Rectal smooth muscle tissue (tissue), 1 donor: ENCODE measurements at regions not wholly inside any gene's neighbourhood (a gene's known extent, or its start where the extent isn't known, plus 50 kb on each side); places are given as distances from the start of the nearest gene placed in this dataset.

Experiments
- H3K27ac ChIP-seq: one replicate; pipeline ENCODE4 v1.7.0; 2013; ENCODE audit warnings: low read depth, low read length, inconsistent platforms
- H3K27me3 ChIP-seq: one replicate; pipeline ENCODE4 v1.7.0; 2013; ENCODE audit warnings: low read length; ENCODE audit not compliant: control insufficient read depth, insufficient read depth
- H3K36me3 ChIP-seq: one replicate; pipeline ENCODE4 v1.7.0; 2013; ENCODE audit warnings: low read length; ENCODE audit not compliant: control insufficient read depth, insufficient read depth
- H3K4me1 ChIP-seq: one replicate; pipeline ENCODE4 v1.7.0; 2013; ENCODE audit warnings: low read length; ENCODE audit not compliant: control insufficient read depth, insufficient read depth
- H3K4me3 ChIP-seq: one replicate; pipeline ENCODE4 v1.7.0; 2013; ENCODE audit warnings: low read length
- H3K9ac ChIP-seq: one replicate; pipeline ENCODE4 v1.7.0; 2013; ENCODE audit warnings: low read length

- Histone ChIP-seq H3K27me3 (peaks cover 2% of the 10 kb centered on the region), H3K4me1 (no peaks in the 10 kb centered on the region), H3K36me3 (no peaks in the 10 kb centered on the region), H3K27ac (no peak overlapping the region), H3K4me3 (no peak overlapping the region), H3K9ac (no peak overlapping the region)
Observed at GRCh38 chr4:82213485-82214417, 160.0 kb downstream of the HNRNPD start.

- H3K27me3 ChIP-seq, result no peaks in the 10 kb centered on the region
- no peak overlapping the region for H3K4me3 ChIP-seq
- H3K4me1 ChIP-seq, result no peaks in the 10 kb centered on the region
- no peaks in the 10 kb centered on the region for H3K36me3 ChIP-seq
- H3K9ac ChIP-seq, result no peak overlapping the region
- H3K27ac ChIP-seq, result no peak overlapping the region
Observed at GRCh38 chr4:82201805-82202641, 171.8 kb downstream of the HNRNPD start.

DNA sequence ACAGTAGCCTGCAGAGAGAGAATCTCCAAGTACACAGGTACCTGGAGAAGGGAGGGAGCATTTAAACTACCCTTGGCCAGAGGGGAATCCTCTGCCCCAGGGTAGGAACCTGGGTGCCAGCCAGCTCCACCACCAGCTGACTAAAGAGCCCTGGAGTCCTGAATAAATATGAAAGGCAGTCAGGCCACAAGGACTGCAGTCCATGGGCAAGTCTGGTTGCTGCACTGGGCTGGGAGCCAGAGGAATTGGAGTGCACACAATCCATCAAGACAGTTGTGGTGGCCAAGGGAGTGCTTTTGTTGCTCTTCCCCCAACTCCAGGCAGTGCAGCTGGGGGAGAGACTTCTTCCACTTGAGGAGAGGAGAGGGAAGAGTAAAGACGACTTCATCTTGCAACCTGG lies 172.5 kb downstream of the HNRNPD start:
- Histone ChIP-seq H3K27me3 (no peaks in the 10 kb centered on the region), H3K27ac (no peak overlapping the region), H3K36me3 (no peaks in the 10 kb centered on the region), H3K9ac (no peak overlapping the region), H3K4me3 (no peak overlapping the region), H3K4me1 (no peaks in the 10 kb centered on the region)

- H3K4me1 ChIP-seq, result no peaks in the 10 kb centered on the region
- H3K27ac ChIP-seq, result no peak overlapping the region
- no peak overlapping the region for H3K9ac ChIP-seq
- H3K27me3 ChIP-seq, result no peaks in the 10 kb centered on the region
- no peak overlapping the region for H3K4me3 ChIP-seq
- no peaks in the 10 kb centered on the region for H3K36me3 ChIP-seq
Observed at GRCh38 chr4:82200046-82200445, 173.7 kb downstream of the HNRNPD start.

DNA sequence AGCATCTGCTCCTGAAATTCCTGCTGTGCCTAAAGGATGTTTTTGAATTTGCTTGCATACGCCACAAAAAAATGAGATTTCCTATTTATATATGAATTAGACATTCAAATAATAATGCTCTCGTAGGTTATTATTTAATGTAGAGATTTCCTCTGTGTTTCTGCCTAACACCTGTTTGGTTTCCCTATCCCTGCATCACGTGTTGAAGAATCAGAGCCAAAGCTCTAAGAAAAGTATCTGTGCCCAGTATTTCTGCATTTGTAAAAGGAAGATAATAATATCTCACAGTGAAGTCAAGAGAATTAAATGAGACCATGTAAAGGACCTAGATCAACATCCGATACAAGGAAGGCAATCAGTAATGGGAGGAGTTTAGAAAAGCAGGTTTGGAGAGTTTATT lies 179.5 kb downstream of the HNRNPD start:
- no peaks in the 10 kb centered on the region for H3K27me3 ChIP-seq
- H3K4me3 ChIP-seq, result no peak overlapping the region
- H3K4me1 ChIP-seq, result no peaks in the 10 kb centered on the region
- no peaks in the 10 kb centered on the region for H3K36me3 ChIP-seq
- H3K9ac ChIP-seq, result no peak overlapping the region
- no peak overlapping the region for H3K27ac ChIP-seq

- Histone ChIP-seq H3K4me3 (no peak overlapping the region), H3K27ac (no peak overlapping the region), H3K27me3 (no peaks in the 10 kb centered on the region), H3K4me1 (no peaks in the 10 kb centered on the region), H3K9ac (no peak overlapping the region), H3K36me3 (no peaks in the 10 kb centered on the region)
Observed at GRCh38 chr4:82192017-82192673, 181.6 kb downstream of the HNRNPD start.

- H3K9ac ChIP-seq, result no peak overlapping the region
- no peak overlapping the region for H3K4me3 ChIP-seq
- H3K27ac ChIP-seq, result no peak overlapping the region
- H3K4me1 ChIP-seq, result no peaks in the 10 kb centered on the region
- H3K27me3 ChIP-seq, result no peaks in the 10 kb centered on the region
- no peaks in the 10 kb centered on the region for H3K36me3 ChIP-seq
Observed at GRCh38 chr4:82181789-82182188, 192.0 kb downstream of the HNRNPD start.

GRCh38 chr4:82172186-82172585 lies 201.6 kb downstream of the HNRNPD start:
- H3K36me3 ChIP-seq, result no peaks in the 10 kb centered on the region
- H3K27ac ChIP-seq, result no peak overlapping the region
- H3K9ac ChIP-seq, result no peak overlapping the region
- H3K4me3 ChIP-seq, result no peak overlapping the region
- no peaks in the 10 kb centered on the region for H3K27me3 ChIP-seq
- no peaks in the 10 kb centered on the region for H3K4me1 ChIP-seq

- Histone ChIP-seq H3K36me3 (no peaks in the 10 kb centered on the region), H3K27ac (no peak overlapping the region), H3K27me3 (no peaks in the 10 kb centered on the region), H3K4me1 (no peaks in the 10 kb centered on the region), H3K9ac (no peak overlapping the region), H3K4me3 (no peak overlapping the region)
Observed at GRCh38 chr4:82171531-82172155, 202.1 kb downstream of the HNRNPD start.

DNA sequence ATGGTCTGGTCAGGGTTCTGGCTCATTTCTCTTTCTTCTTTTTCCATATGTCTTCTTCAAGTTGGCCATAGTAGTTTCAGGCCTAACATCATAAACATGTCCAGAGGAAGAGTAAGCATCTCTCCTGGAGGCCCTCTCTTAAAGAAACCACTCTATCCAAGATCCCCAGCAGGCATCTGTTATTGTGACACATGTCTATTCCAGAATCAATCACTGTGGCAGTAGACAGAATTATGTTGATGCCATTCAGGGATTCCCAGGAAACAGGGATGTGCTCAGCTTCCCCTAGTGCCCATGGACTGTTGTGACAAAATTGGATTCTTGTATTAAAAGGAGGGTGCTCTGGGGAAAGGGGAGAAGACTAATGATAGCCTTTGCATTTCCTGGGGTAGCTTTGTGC lies 224.0 kb downstream of the HNRNPD start:
- no peak overlapping the region for H3K27ac ChIP-seq
- no peak overlapping the region for H3K4me3 ChIP-seq
- no peak overlapping the region for H3K9ac ChIP-seq
- no peaks in the 10 kb centered on the region for H3K36me3 ChIP-seq
- no peaks in the 10 kb centered on the region for H3K27me3 ChIP-seq
- no peaks in the 10 kb centered on the region for H3K4me1 ChIP-seq

GRCh38 chr4:82145850-82146249 lies 227.9 kb downstream of the HNRNPD start:
- Histone ChIP-seq H3K4me1 (no peaks in the 10 kb centered on the region), H3K9ac (no peak overlapping the region), H3K36me3 (no peaks in the 10 kb centered on the region), H3K27me3 (no peaks in the 10 kb centered on the region), H3K4me3 (no peak overlapping the region), H3K27ac (no peak overlapping the region)

- Histone ChIP-seq H3K4me1 (no peaks in the 10 kb centered on the region), H3K4me3 (no peak overlapping the region)
Observed at GRCh38 chr4:82140422-82140821, 233.4 kb downstream of the HNRNPD start.

More at GRCh38 chr4:82140422-82140821, 233.4 kb downstream of the HNRNPD start:
- H3K27me3 ChIP-seq, result no peaks in the 10 kb centered on the region
- H3K36me3 ChIP-seq, result no peaks in the 10 kb centered on the region
- no peak overlapping the region for H3K27ac ChIP-seq
- no peak overlapping the region for H3K9ac ChIP-seq
